ENCODE measurements at regions not wholly inside any gene's neighbourhood (a gene's known extent, or its start where the extent isn't known, plus 50 kb on each side); places are given as distances from the start of the nearest gene placed in this dataset.

GRCh38 chr2:36140391-36140790 lies 215.2 kb upstream of the CRIM1 start:
- no peaks in the 10 kb centered on the region for H3K9me3 ChIP-seq
- H3K27me3 ChIP-seq = no peaks in the 10 kb centered on the region
- ATAC-seq (no peak), DNase-seq (no peak)
- H3K27ac ChIP-seq = no peak overlapping the region
- TF ChIP-seq CTCF (IDR thresholded peaks at IDR 0.05) = no peak
- TF ChIP-seq POLR2A (IDR thresholded peaks at IDR 0.05) = no peak
- no peaks in the 10 kb centered on the region for H3K36me3 ChIP-seq
- H3K4me3 ChIP-seq = no peak overlapping the region
- intact Hi-C loops (cut with DNase I) = no loop called here
- no peaks in the 10 kb centered on the region for H3K4me1 ChIP-seq

GRCh38 chr2:36137612-36138011 lies 218.0 kb upstream of the CRIM1 start:
- ATAC-seq (no peak), DNase-seq (no peak)
- intact Hi-C loops (cut with DNase I) = no loop called here
- H3K4me1 ChIP-seq = no peaks in the 10 kb centered on the region
- H3K4me3 ChIP-seq = no peak overlapping the region
- H3K36me3 ChIP-seq = no peaks in the 10 kb centered on the region
- no peaks in the 10 kb centered on the region for H3K9me3 ChIP-seq
- 74 to 79% (median 76%) methylated on average over 3 of the region's 3 CpGs for WGBS, 4 donors
- no peaks in the 10 kb centered on the region for H3K27me3 ChIP-seq
- TF ChIP-seq POLR2A (IDR thresholded peaks at IDR 0.05) = no peak
- no peak overlapping the region for H3K27ac ChIP-seq

DNA sequence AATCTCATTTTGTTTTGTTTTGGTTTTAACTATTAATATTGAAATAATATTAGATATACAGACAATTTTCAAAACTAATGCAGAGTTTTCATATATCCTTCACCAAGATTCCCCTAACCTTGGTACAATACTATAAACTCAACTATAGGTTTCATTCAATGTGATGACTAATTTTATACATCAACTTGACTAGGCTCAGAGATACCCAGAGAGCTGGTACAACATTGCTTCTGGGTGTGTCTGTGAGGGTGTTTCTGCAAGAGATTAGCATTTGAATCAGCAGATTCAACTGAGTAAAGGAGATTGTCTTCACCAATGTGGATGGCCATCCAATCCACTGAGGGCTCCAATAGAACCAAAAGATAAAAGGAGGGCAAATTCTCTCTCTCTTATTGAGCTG lies 221.3 kb upstream of the CRIM1 start:
- TF ChIP-seq POLR2A (IDR thresholded peaks at IDR 0.05) (no peak), CTCF (IDR thresholded peaks at IDR 0.05) (no peak)
- intact Hi-C loops (cut with DNase I) = no loop called here
- H3K27me3 ChIP-seq = no peaks in the 10 kb centered on the region
- ATAC-seq (no peak), DNase-seq (no peak)
- H3K4me1 ChIP-seq = no peaks in the 10 kb centered on the region
- no peaks in the 10 kb centered on the region for H3K36me3 ChIP-seq
- no peak overlapping the region for H3K27ac ChIP-seq
- no peaks in the 10 kb centered on the region for H3K9me3 ChIP-seq
- no peak overlapping the region for H3K4me3 ChIP-seq

GRCh38 chr2:36128359-36128758 lies 227.2 kb upstream of the CRIM1 start:
- ATAC-seq (no peak), DNase-seq (no peak)
- intact Hi-C loops (cut with DNase I) = no loop called here
- Histone ChIP-seq H3K4me3 (no peak overlapping the region), H3K36me3 (no peaks in the 10 kb centered on the region), H3K27me3 (no peaks in the 10 kb centered on the region), H3K27ac (no peak overlapping the region), H3K9me3 (no peaks in the 10 kb centered on the region), H3K4me1 (no peaks in the 10 kb centered on the region)
- TF ChIP-seq POLR2A (IDR thresholded peaks at IDR 0.05) (no peak), CTCF (IDR thresholded peaks at IDR 0.05) (no peak)
- 91 to 93% (median 92%) methylated on average over 2 of the region's 2 CpGs for WGBS, 4 donors

DNA sequence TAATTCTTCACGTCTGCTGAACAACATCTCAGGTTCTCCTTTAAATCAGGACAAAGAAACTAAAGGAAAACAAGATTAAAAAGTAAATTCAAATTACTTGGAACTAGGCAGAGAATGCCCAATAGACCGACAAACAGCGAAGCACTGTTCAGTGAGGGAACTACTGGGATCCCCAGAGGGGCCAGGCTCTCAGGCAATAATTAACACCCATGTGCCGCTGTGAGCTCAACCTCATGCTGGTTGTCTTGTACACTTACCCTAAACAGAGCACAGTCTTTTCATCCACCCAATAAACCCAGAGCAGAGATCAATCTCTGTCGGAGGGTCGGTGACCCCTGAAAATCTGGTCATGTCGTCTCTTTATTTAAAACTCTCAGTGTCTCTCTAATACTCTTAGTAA lies 229.9 kb upstream of the CRIM1 start:
- DNase-seq (no peak), ATAC-seq (no peak)
- Histone ChIP-seq H3K36me3 (no peaks in the 10 kb centered on the region), H3K4me1 (no peaks in the 10 kb centered on the region), H3K27me3 (no peaks in the 10 kb centered on the region), H3K9me3 (peaks cover 0 to 3% (median 0%) of the 10 kb centered on the region in 12 donors), H3K4me3 (no peak overlapping the region), H3K27ac (no peak overlapping the region)
- intact Hi-C loops (cut with DNase I) = no loop called here
- TF ChIP-seq POLR2A (IDR thresholded peaks at IDR 0.05) = no peak
- TF ChIP-seq CTCF (IDR thresholded peaks at IDR 0.05) = no peak
- WGBS, 4 donors = 81 to 90% (median 87%) methylated on average over 7 of the region's 7 CpGs
